Activated CD8-positive, alpha-beta T cell treated with anti-CD3 and anti-CD28 coated beads for 36 hours (primary cell): ENCODE measurements at regions not wholly inside any gene's neighbourhood (a gene's known extent, or its start where the extent isn't known, plus 50 kb on each side); places are given as distances from the start of the nearest gene placed in this dataset.

ENCODE experiments used
- ATAC-seq: fragments of 200-7000 bp; cut with Tn5 transposase; one replicate; pipeline ENCODE4 v1.10.0; 2021; ENCODE audit warnings: mild to moderate bottlenecking, moderate library complexity
- CTCF ChIA-PET: fragments of 350-600 bp; sonication (Branson Sonifier 250); formaldehyde crosslinking; loops from one replicate; lab custom pipeline; 2021; ENCODE audit warnings: antibody characterized with exemption; lab: Charles Lee
- POLR2A ChIA-PET: fragments of 350-600 bp; sonication (Branson Sonifier 250); formaldehyde crosslinking; loops from one replicate; lab custom pipeline; 2021; ENCODE audit warnings: antibody characterized with exemption; lab: Charles Lee
- DNase-seq: peaks from one replicate; pipeline ENCODE4 v3.0.0-alpha.2; 2020
- H3K27ac Mint-ChIP-seq: one replicate; pipeline ENCODE4 v1.8.0; 2021; ENCODE audit warnings: mild to moderate bottlenecking, mixed read lengths
- H3K27me3 Mint-ChIP-seq: one replicate; pipeline ENCODE4 v1.8.0; 2021; ENCODE audit warnings: mixed read lengths
- H3K36me3 Mint-ChIP-seq: one replicate; pipeline ENCODE4 v1.8.0; 2021; ENCODE audit warnings: low read depth, mixed read lengths
- H3K4me1 Mint-ChIP-seq: one replicate; pipeline ENCODE4 v1.8.0; 2021; ENCODE audit warnings: low read depth, mixed read lengths
- H3K4me3 Mint-ChIP-seq: one replicate; pipeline ENCODE4 v1.8.0; 2021; ENCODE audit warnings: mild to moderate bottlenecking, moderate library complexity, mixed read lengths
- H3K9me3 Mint-ChIP-seq: one replicate; pipeline ENCODE4 v1.8.0; 2021; ENCODE audit warnings: mixed read lengths
- CTCF ChIP-seq: fragments of 200-600 bp; IDR thresholded peaks from one replicate; pipeline ENCODE4 v1.8.0; 2022; ENCODE audit warnings: antibody characterized with exemption, mild to moderate bottlenecking
- intact Hi-C: fragments of 100-400 bp; cut with micrococcal nuclease; formaldehyde crosslinking; loops from one replicate; pipeline ENCODE4 v1.10.0; 2022

GRCh38 chr5:133894143-133894542, 74.3 kb downstream of the C5orf15 start:
- no peaks in the 10 kb centered on the region for H3K36me3 Mint-ChIP-seq
- intact Hi-C loops = no loop called here
- no peak for ATAC-seq
- no peak overlapping the region for H3K27ac Mint-ChIP-seq
- no peaks in the 10 kb centered on the region for H3K9me3 Mint-ChIP-seq
- DNase-seq = no peak
- TF ChIP-seq CTCF = no peak
- H3K4me3 Mint-ChIP-seq = no peak overlapping the region
- peaks cover 4% of the 10 kb centered on the region for H3K4me1 Mint-ChIP-seq
- ChIA-PET CTCF (interaction anchor here (0.5 to 2.8 kb wide), 6 partner anchors 9 to 914 kb away, joined by 3 to 13 read pairs (median 4); no protein-coding TSS in a partner anchor), POLR2A (no interaction called here)
- no peaks in the 10 kb centered on the region for H3K27me3 Mint-ChIP-seq

GRCh38 chr5:133892774-133893173, 75.7 kb downstream of the C5orf15 start:
- no peak for TF ChIP-seq CTCF
- no peaks in the 10 kb centered on the region for H3K36me3 Mint-ChIP-seq
- no peaks in the 10 kb centered on the region for H3K9me3 Mint-ChIP-seq
- H3K27me3 Mint-ChIP-seq = no peaks in the 10 kb centered on the region
- ChIA-PET CTCF (interaction anchor here (1.0 to 2.8 kb wide), 4 partner anchors 11 to 24 kb away, joined by 3 to 13 read pairs (median 5); no protein-coding TSS in a partner anchor), POLR2A (interaction anchor here (0.8 kb wide), 1 partner anchor 16 kb away, joined by 3 read pairs; no protein-coding TSS in a partner anchor)
- ATAC-seq (no peak), DNase-seq (no peak)
- H3K27ac Mint-ChIP-seq = no peak overlapping the region
- H3K4me1 Mint-ChIP-seq = peaks cover 4% of the 10 kb centered on the region
- H3K4me3 Mint-ChIP-seq = no peak overlapping the region
- intact Hi-C loops = no loop called here

- POLR2A ChIA-PET = interaction anchor here (0.8 to 1.3 kb wide), 2 partner anchors 10 to 17 kb away, joined by 3 read pairs; no protein-coding TSS in a partner anchor
- H3K9me3 Mint-ChIP-seq = no peaks in the 10 kb centered on the region
- H3K4me3 Mint-ChIP-seq = no peak overlapping the region
- no peaks in the 10 kb centered on the region for H3K36me3 Mint-ChIP-seq
- intact Hi-C loops = no loop called here
- ATAC-seq (no peak), DNase-seq (no peak)
- no peaks in the 10 kb centered on the region for H3K27me3 Mint-ChIP-seq
- H3K27ac Mint-ChIP-seq = no peak overlapping the region
- H3K4me1 Mint-ChIP-seq = peaks cover 4% of the 10 kb centered on the region
- CTCF ChIA-PET = interaction anchor here (2.8 kb wide), 1 partner anchor 23 kb away, joined by 13 read pairs; no protein-coding TSS in a partner anchor
- TF ChIP-seq CTCF = no peak
Observed at GRCh38 chr5:133892306-133892705, 76.1 kb downstream of the C5orf15 start.

- no peak overlapping the region for H3K4me3 Mint-ChIP-seq
- ChIA-PET POLR2A (interaction anchor here (1.3 kb wide), 1 partner anchor 9 kb away, joined by 3 read pairs; no protein-coding TSS in a partner anchor), CTCF (no interaction called here)
- no peak overlapping the region for H3K27ac Mint-ChIP-seq
- H3K27me3 Mint-ChIP-seq = no peaks in the 10 kb centered on the region
- H3K36me3 Mint-ChIP-seq = no peaks in the 10 kb centered on the region
- no peaks in the 10 kb centered on the region for H3K9me3 Mint-ChIP-seq
- peaks cover 4% of the 10 kb centered on the region for H3K4me1 Mint-ChIP-seq
- intact Hi-C loops = no loop called here
- ATAC-seq = no peak
- DNase-seq = no peak
- no peak for TF ChIP-seq CTCF
Observed at GRCh38 chr5:133891390-133891789, 77.0 kb downstream of the C5orf15 start.

GRCh38 chr5:133890776-133891280, 77.6 kb downstream of the C5orf15 start:
- no peak overlapping the region for H3K27ac Mint-ChIP-seq
- ChIA-PET CTCF (no interaction called here), POLR2A (no interaction called here)
- ATAC-seq (no peak), DNase-seq (no peak)
- H3K9me3 Mint-ChIP-seq = no peaks in the 10 kb centered on the region
- peaks cover 4% of the 10 kb centered on the region for H3K4me1 Mint-ChIP-seq
- TF ChIP-seq CTCF = no peak
- peaks cover 2% of the 10 kb centered on the region for H3K27me3 Mint-ChIP-seq
- no peak overlapping the region for H3K4me3 Mint-ChIP-seq
- intact Hi-C loops = no loop called here
- no peaks in the 10 kb centered on the region for H3K36me3 Mint-ChIP-seq
